Esophagus muscularis mucosa (tissue), 3 donors: ENCODE measurements at regions not wholly inside any gene's neighbourhood (a gene's known extent, or its start where the extent isn't known, plus 50 kb on each side); places are given as distances from the start of the nearest gene placed in this dataset.

Source experiments
- POLR2AphosphoS5 ChIP-seq, 2 donors: sonication (generic); formaldehyde crosslinking; IDR thresholded peaks; one replicate each; pipeline ENCODE4 v1.6.1; 2017; ENCODE audit warnings: antibody characterized with exemption in 2 of 2
- TF ChIP-seq, protein P1 (sequence below), 3 experiments: fragments of 200-600 bp in 2 of 3; fragments of 450-650 bp in 1 of 3; sonication (generic) in 2 of 3; IDR thresholded peaks; one replicate each; pipeline ENCODE4 v1.5.1; 2017 to 2019; ENCODE audit warnings: antibody characterized with exemption in 3 of 3, mild to moderate bottlenecking in 2 of 3, moderate library complexity in 1 of 3

DNA sequence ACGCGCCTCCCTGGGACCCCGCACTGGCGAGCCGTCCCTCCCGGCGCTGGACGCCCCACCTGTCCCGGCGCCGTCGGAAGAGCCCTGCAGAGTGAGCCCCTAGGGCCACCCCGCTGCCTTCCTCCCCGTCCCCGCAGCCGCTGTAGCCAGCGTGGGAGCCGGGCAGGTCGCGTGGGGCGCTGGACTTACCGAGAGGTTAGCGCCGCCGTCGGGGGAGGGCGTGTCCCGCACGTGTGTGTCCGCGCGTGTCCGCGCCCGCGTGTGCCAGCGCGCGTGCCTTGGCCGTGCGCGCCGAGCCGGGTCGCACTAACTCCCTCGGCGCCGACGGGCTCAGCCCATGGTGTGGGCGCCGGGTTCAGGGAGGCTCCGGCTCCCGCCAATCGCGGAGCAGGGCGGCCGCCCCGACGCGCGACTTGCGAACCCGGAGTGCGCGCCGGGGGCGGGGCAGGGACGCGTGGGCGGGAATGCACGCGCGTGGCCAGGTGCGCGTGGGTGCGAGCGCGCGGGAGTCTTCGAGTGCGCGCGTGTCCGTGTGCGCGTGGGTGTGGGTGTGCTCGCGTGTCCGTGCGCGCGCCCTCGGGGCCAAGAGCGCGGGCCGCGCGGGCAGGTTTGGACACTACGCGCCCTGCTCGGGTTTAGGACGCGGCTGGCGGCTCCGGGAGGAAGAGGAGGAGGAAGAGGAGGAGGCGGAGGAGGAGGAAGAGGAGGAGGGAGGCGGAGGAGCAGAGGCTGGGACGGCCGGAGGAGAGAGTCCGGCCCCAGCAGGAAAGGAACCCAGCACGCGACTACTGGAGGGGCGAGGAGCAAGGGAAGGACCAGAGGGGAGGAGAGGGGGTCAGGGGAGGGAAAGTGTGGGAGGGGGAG lies 145.2 kb upstream of the ETS2 start:
- TF ChIP-seq, protein P1, sequence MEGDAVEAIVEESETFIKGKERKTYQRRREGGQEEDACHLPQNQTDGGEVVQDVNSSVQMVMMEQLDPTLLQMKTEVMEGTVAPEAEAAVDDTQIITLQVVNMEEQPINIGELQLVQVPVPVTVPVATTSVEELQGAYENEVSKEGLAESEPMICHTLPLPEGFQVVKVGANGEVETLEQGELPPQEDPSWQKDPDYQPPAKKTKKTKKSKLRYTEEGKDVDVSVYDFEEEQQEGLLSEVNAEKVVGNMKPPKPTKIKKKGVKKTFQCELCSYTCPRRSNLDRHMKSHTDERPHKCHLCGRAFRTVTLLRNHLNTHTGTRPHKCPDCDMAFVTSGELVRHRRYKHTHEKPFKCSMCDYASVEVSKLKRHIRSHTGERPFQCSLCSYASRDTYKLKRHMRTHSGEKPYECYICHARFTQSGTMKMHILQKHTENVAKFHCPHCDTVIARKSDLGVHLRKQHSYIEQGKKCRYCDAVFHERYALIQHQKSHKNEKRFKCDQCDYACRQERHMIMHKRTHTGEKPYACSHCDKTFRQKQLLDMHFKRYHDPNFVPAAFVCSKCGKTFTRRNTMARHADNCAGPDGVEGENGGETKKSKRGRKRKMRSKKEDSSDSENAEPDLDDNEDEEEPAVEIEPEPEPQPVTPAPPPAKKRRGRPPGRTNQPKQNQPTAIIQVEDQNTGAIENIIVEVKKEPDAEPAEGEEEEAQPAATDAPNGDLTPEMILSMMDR (IDR thresholded peaks at IDR 0.05), result no peak
- no peak for TF ChIP-seq POLR2AphosphoS5 (IDR thresholded peaks at IDR 0.05)
